ENCODE measurements at regions not wholly inside any gene's neighbourhood (a gene's known extent, or its start where the extent isn't known, plus 50 kb on each side); places are given as distances from the start of the nearest gene placed in this dataset.
A peak's percentile ranks its signal among the peaks of the same experiment; 100 is the strongest.
"Not testable (repeated sequence)": the region's sequence is repeated elsewhere in the genome, so short reads cannot be mapped to it uniquely, and the experiment has no call there.

- DNase-seq (ENCODE audit: low read depth, low spot score), result no peak
Observed at GRCh38 chr14:30260833-30261607, 297.9 kb upstream of the G2E3 start.

- DNase-seq (ENCODE audit: low read depth, low spot score), result no peak
Observed at GRCh38 chr14:30264161-30264560, 294.8 kb upstream of the G2E3 start.

GRCh38 chr14:30266290-30266689 is 292.7 kb upstream of the G2E3 start:
- DNase-seq (ENCODE audit: low read depth, low spot score), result no peak

- DNase-seq (ENCODE audit: low read depth, low spot score), result no peak
Observed at GRCh38 chr14:30267141-30267540, 291.8 kb upstream of the G2E3 start.

- peak; percentile 94 for DNase-seq (ENCODE audit: low read depth, low spot score)
Observed at GRCh38 chr14:30270200-30271161, 288.5 kb upstream of the G2E3 start.

GRCh38 chr14:30271811-30272323 is 287.1 kb upstream of the G2E3 start:
- peak; percentile 34 for DNase-seq (ENCODE audit: low read depth, low spot score)

- peak; percentile 28 for DNase-seq (ENCODE audit: low read depth, low spot score)
Observed at GRCh38 chr14:30272848-30273832, 285.8 kb upstream of the G2E3 start.

GRCh38 chr14:30275604-30276003 is 283.4 kb upstream of the G2E3 start:
- no peak for DNase-seq (ENCODE audit: low read depth, low spot score)

GRCh38 chr14:30277268-30277667 is 281.7 kb upstream of the G2E3 start:
- no peak for DNase-seq (ENCODE audit: low read depth, low spot score)

- not testable (repeated sequence) for DNase-seq (ENCODE audit: low read depth, low spot score)
Observed at GRCh38 chr14:30278856-30279255, 280.1 kb upstream of the G2E3 start.

- peak; percentile 61 for DNase-seq (ENCODE audit: low read depth, low spot score)
Observed at GRCh38 chr14:30283822-30284446, 275.0 kb upstream of the G2E3 start.

- no peak for DNase-seq (ENCODE audit: low read depth, low spot score)
Observed at GRCh38 chr14:30284808-30285207, 274.1 kb upstream of the G2E3 start.

GRCh38 chr14:30287579-30288445 is 271.1 kb upstream of the G2E3 start:
- DNase-seq (ENCODE audit: low read depth, low spot score), result no peak

GRCh38 chr14:30290001-30290400 is 269.0 kb upstream of the G2E3 start:
- no peak for DNase-seq (ENCODE audit: low read depth, low spot score)

- peak; percentile 89 for DNase-seq (ENCODE audit: low read depth, low spot score)
Observed at GRCh38 chr14:30291216-30291615, 267.7 kb upstream of the G2E3 start.

GRCh38 chr14:30292541-30292940 is 266.4 kb upstream of the G2E3 start:
- no peak for DNase-seq (ENCODE audit: low read depth, low spot score)

GRCh38 chr14:30295980-30296379 is 263.0 kb upstream of the G2E3 start:
- DNase-seq (ENCODE audit: low read depth, low spot score), result no peak

GRCh38 chr14:30296931-30297405 is 262.0 kb upstream of the G2E3 start:
- no peak for DNase-seq (ENCODE audit: low read depth, low spot score)

Measured in astrocyte of the hippocampus (primary cell).